ENCODE measurements at regions not wholly inside any gene's neighbourhood (a gene's known extent, or its start where the extent isn't known, plus 50 kb on each side); places are given as distances from the start of the nearest gene placed in this dataset.

DNA sequence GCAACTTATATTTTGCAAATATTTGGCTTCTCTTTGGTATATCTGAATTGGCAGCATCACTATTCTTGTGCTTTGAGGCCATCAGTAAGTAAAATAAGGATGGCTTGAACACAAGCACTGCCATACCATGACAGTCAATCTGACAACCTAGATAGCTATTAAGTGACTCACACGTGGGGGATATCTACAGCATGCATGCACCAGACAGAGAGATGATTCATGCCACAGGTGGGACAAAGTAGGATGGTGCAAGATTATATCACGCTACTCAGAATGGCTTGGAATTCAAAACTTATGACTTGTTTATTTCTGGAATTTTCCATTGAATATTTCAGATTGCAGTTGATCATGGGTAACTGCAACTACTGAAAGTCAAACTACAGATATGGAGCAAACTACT is 675.6 kb upstream of the MDGA2 start:
- no peak for TF ChIP-seq CBX3 (IDR thresholded peaks at IDR 0.05; ENCODE audit: low read depth)
- no peak for TF ChIP-seq CTCF (IDR thresholded peaks at IDR 0.05 in 2 of 3, conservative IDR thresholded peaks at IDR 0.05 in 1 of 3; ENCODE audit: borderline replicate concordance in 1 of 3, insufficient read depth in 1 of 3, low read depth in 2 of 3, low read length in 2 of 3)
- TF ChIP-seq POLR2A (IDR thresholded peaks at IDR 0.05; ENCODE audit: borderline replicate concordance, extremely low read depth, insufficient read depth, insufficient read length): no peak
